Adipose tissue (tissue), 3 donors: ENCODE measurements at regions not wholly inside any gene's neighbourhood (a gene's known extent, or its start where the extent isn't known, plus 50 kb on each side); places are given as distances from the start of the nearest gene placed in this dataset.

Experiments
- H3K27ac ChIP-seq: one replicate; pipeline ENCODE4 v1.5.1; 2013; ENCODE audit warnings: low read depth, low read length
- WGBS, 3 donors: extraction: QIAGEN DNeasy Blood & Tissue Kit; methylation state at CpG; one replicate each; pipeline ENCODE4 v1.1.7; 2013; 5-methylcytosine and 5-hydroxymethylcytosine counted together
- donor health status: healthy with polysubstance abuse.
- donor health status: Bipolar disorder and iron deficiency.
- donor health status: healthy.

DNA sequence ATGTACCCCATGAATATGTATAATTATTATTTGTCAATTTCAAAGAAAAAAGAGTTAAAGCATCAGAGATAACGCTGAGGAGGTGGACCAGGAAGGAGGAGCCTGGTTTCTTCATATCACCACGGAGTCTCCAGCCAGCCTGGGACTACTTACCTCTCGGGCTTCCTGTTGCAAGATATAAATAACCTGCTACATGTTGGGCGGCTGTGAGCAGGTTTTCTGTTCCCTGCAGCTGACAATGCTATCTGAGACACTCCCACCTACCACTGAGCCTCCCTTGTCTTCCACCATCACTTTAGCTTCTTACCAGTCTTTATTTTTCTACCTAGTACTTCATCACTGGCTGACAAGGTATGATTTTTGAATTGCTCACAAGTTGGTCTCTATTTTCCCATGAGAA lies 102.7 kb upstream of the CPEB4 start:
- WGBS, 3 donors, result 35 to 79% (median 50%) methylated on average over 4 of the region's 4 CpGs
- H3K27ac ChIP-seq, result no peak overlapping the region

- WGBS, 3 donors, result 84 to 95% (median 90%) methylated on average over 3 of the region's 3 CpGs
- no peak overlapping the region for H3K27ac ChIP-seq
Observed at GRCh38 chr5:173785866-173786265, 102.3 kb upstream of the CPEB4 start.

- H3K27ac ChIP-seq, result no peak overlapping the region
- 77 to 88% (median 79%) methylated on average over 10 of the region's 10 CpGs for WGBS, 3 donors
Observed at GRCh38 chr5:173786286-173787187, 101.6 kb upstream of the CPEB4 start.

DNA sequence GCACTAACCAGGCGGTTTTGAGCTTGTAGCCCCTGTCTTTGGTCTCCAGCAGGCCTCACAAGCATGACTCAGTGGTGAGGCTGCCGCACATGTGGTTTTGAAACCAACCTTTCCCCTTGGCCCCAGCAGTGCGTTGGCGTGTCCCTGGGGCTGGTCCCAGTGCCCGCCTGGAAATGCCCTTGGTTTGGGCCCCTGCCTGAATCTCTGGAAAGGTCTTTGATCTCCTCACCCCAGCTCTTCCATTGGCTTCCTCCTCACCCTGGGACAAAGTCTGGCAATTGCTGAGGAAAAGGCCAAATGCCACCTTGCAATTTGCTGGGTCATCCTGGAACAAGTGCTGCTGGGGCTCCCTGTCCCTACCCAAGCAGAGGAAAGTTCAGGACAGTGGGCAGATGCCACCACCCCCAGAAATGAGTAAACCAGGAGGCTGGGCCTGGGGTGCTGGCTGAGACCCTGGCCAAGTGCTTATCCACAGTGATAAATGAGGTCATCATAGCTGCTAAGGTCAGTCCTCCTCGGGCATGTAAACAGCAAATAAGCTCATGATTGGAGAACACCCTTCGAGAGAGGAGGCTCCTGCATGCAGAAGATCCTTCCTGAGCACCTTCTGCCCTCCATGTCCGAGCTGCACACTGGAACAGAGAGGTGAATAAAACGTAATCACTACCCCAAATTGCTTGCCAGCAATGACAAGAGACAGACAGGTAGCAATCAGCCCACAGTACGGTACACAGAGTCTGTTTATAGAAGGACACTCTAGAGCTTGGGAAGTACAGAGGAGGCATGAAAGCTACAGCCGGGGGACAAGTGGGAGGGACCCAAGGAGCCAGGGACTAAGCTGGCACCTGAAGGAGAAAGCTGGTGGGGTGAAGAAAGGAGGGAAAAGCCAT lies 98.9 kb upstream of the CPEB4 start:
- 68 to 82% (median 69%) methylated on average over 11 of the region's 11 CpGs for WGBS, 3 donors
- H3K27ac ChIP-seq, result no peak overlapping the region

DNA sequence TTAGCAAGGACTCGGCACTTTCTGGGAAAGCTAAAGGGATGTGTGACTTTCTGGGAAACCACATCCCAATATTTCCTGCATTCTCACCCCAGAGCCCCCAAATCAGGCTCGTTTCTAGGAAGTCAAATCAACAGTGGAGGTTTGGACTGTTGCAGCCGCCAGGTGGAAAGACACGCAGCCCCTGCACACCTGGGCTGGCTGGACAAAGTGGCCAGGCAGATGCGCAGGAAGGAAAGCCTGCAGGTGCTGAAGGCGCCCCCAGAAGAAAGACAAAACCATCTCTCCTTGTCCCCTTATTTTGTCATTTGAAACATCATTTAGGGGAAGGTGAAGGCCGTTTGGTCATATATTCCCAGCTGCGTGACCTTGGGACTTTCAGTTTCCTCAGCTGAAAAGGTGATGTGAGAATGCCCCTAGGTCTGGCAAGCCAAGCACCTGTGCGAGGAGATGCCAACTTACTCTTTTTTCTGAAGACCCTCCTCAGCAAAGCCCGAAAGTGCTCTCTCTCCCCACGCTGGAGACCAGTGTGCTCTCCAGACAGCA lies 97.9 kb upstream of the CPEB4 start:
- 84 to 87% (median 86%) methylated on average over 11 of the region's 11 CpGs for WGBS, 3 donors
- no peak overlapping the region for H3K27ac ChIP-seq

- no peak overlapping the region for H3K27ac ChIP-seq
Observed at GRCh38 chr5:173790836-173791546, 97.2 kb upstream of the CPEB4 start.

GRCh38 chr5:173791878-173792277 lies 96.3 kb upstream of the CPEB4 start:
- 89 to 94% (median 92%) methylated on average over 3 of the region's 3 CpGs for WGBS, 3 donors
- no peak overlapping the region for H3K27ac ChIP-seq

More at GRCh38 chr5:173790836-173791546, 97.2 kb upstream of the CPEB4 start:
- 87 to 93% (median 88%) methylated on average over 13 of the region's 13 CpGs for WGBS, 3 donors

GRCh38 chr5:173792781-173793547 lies 95.2 kb upstream of the CPEB4 start:
- WGBS, 3 donors, result 62 to 92% (median 88%) methylated on average over 7 of the region's 7 CpGs
- H3K27ac ChIP-seq, result no peak overlapping the region

DNA sequence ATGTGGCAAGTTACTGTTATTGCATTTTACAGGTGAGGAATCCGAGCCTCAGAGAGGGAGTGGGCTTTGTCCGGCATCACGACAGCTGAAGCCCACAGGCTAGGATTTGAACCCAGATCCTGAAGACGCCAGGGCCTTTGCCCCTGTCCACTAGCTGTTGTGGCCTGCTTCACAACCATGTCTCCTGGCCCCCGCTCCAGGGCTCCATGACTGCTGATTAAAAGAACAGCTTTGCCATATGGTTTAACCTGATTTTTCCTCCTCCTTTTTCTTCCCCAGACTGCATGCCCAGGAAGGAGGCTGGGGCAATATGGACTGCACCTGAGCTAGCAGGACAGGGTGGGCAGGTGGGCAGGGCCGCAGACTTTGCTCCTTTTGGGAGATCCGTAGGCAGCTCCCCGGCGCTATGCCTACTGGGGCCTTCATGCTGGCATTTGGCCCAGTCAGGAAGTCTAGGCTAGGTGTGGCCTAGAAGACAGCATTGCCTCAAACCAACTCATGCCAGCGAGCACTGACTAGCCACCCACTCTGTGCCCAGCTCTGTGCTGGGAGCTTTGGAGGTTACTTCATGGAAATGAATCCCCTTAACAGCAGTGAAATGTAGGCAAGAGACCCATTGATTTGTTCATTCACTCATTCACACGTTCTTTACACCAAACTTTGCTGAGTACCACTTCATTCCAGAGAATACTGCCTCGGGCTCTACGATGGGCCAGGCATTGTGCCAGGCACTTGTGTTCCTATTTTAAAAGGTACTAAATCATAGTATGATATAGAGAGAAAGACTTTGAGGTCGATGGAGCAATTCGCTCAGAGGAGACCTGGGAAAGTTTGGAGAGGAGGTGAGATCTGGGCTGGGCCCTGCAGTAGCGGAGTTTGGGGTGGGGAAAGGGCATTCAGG lies 94.3 kb upstream of the CPEB4 start:
- no peak overlapping the region for H3K27ac ChIP-seq
- WGBS, 3 donors, result 77 to 90% (median 78%) methylated on average over 16 of the region's 16 CpGs

DNA sequence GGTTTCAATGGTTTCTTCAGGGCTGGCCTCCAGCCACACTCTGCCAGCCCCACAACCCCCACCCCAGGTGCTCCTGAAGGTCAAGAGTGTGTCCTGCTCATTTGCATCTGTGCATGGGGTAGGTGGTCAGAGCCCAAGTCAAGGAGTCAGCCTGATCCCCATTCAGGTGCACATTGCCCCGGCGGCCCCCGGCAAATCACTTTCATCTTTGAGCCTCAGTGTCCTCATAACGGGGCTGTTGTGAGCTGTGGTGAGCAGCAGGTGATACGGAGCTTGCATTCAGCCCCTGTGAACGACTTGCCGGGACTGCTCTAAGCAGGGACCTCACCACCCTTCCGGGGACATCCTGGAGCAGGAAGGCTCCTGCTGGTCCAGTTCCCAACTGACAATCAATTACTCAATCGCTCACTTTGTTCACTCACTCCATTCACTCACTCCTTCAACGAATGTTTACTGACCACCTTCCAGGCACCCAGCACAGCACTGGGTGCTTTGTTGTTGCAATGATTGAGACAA lies 93.2 kb upstream of the CPEB4 start:
- H3K27ac ChIP-seq, result no peak overlapping the region
- WGBS, 3 donors, result 76 to 87% (median 85%) methylated on average over 10 of the region's 10 CpGs

DNA sequence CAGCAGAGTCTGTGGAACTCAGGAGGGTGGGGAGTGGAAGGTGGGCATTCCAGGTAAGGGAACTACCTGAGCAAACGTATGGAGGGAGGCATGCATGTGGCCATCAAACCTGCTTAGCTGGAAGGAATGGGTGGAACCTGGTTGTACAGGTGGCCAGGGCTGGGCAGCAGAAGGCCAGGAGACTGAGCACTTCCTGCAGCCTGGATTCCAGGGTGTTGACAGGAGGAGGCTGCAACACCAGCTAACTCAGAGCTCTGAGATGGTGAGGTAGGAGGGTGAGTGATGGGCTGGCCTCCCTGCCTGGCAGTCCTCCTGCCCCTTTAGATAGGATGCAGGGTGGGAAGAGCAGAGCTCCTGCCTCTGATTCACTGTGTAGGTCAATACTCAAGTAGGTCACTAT lies 92.5 kb upstream of the CPEB4 start:
- H3K27ac ChIP-seq, result no peak overlapping the region
- whole genome bisulfite sequencing, 3 donors, result 63 to 82% (median 71%) methylated on average over 1 of the region's 1 CpG

- WGBS, 3 donors, result 75 to 84% (median 81%) methylated on average over 9 of the region's 9 CpGs
Observed at GRCh38 chr5:173796721-173797495, 91.2 kb upstream of the CPEB4 start.

DNA sequence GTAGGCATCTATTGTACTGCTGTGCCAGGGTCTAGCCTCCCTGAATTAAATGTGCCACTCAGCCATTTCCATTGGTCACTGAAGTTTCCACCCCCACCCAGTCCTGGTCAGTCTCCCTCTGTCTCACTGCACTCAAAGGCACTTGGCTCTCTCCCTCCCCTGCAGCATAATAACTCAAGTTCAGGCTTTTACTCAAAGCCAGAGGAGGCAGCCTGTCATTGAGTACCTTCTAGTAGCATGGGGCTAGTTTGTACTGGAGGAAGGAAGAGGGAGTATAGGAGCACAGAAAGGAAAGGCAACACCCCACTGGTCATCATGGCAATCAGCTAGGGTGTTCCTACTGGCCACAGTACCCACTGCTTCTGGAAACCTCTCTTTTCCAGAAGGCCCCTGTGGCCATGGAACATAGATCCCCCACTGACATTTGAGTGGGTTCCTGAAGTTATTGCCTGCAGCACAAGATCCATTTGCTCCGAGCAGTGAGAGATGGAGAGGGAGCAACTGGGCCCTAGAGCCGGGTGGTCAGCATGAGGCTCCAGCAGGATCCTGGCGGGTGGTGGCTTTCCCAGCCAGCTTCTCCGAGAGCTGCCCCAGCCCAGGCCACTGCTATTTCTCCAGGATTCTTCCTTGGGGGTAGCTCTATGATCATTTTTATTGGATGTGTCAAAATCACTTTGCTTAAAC lies 89.9 kb upstream of the CPEB4 start:
- 79 to 97% (median 92%) methylated on average over 4 of the region's 4 CpGs for WGBS, 3 donors
- no peak overlapping the region for H3K27ac ChIP-seq

More at GRCh38 chr5:173796721-173797495, 91.2 kb upstream of the CPEB4 start:
- H3K27ac ChIP-seq, result no peak overlapping the region

DNA sequence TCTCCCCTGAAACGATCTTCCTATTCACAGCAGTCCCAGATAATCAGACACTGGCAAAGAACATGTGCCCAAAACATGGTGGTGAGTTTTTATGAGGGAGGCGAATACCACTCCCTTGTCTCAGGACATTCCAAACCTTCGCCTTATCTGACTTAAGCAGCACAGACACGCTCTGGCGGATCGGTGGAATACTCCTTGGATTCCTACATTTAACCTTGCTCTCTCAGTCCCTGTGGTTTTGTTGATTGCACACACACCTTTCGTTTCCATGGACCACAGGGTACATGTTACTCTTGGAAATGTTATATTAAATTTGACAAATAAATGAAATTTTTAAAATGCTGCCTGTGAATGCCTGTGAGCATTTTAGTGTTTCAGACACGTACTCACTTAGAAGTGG lies 87.8 kb upstream of the CPEB4 start:
- WGBS, 3 donors, result 79 to 92% (median 79%) methylated on average over 8 of the region's 8 CpGs
- no peak overlapping the region for H3K27ac ChIP-seq

- WGBS, 3 donors, result 90 to 93% (median 92%) methylated on average over 8 of the region's 8 CpGs
- no peak overlapping the region for H3K27ac ChIP-seq
Observed at GRCh38 chr5:173801006-173801405, 87.1 kb upstream of the CPEB4 start.
